Liver (tissue), 3 donors: ENCODE measurements at regions not wholly inside any gene's neighbourhood (a gene's known extent, or its start where the extent isn't known, plus 50 kb on each side); places are given as distances from the start of the nearest gene placed in this dataset.

Experiments
- ATF3 ChIP-seq: IDR thresholded peaks from 2 replicates; pipeline ENCODE4 v1.6.1; 2016; ENCODE audit warnings: antibody characterized with exemption
- CTCF ChIP-seq: fragments of 150-350 bp; IDR thresholded peaks from 2 replicates; pipeline ENCODE4 v1.5.1; 2017; ENCODE audit warnings: improper control_type of control experiment, low read depth, low read length; ENCODE audit not compliant: missing input control
- EGR1 ChIP-seq, 2 donors: IDR thresholded peaks; 2 replicates each; pipeline ENCODE4 v1.6.1; 2016 to 2018; ENCODE audit warnings: antibody characterized with exemption in 2 of 2, low read depth in 2 of 2
- FOXA2 ChIP-seq: IDR thresholded peaks from 2 replicates; pipeline ENCODE4 v1.6.1; 2016; ENCODE audit warnings: antibody characterized with exemption
- GABPA ChIP-seq, 2 donors: IDR thresholded peaks in 1 of 2; conservative IDR thresholded peaks in 1 of 2; 2 replicates each; pipeline ENCODE4 v1.6.1; 2016; ENCODE audit warnings: antibody characterized with exemption in 2 of 2, mild to moderate bottlenecking in 1 of 2, moderate library complexity in 1 of 2
- HNF4A ChIP-seq, 2 donors: conservative IDR thresholded peaks; 2 replicates each; pipeline ENCODE4 v1.6.1; 2016; ENCODE audit warnings: antibody characterized with exemption in 2 of 2, mild to moderate bottlenecking in 2 of 2
- HNF4G ChIP-seq: IDR thresholded peaks from 2 replicates; pipeline ENCODE4 v1.6.1; 2016; ENCODE audit warnings: antibody characterized with exemption
- JUND ChIP-seq, 2 donors: IDR thresholded peaks; 2 replicates each; pipeline ENCODE4 v1.6.1; 2016; ENCODE audit warnings: antibody characterized with exemption in 2 of 2
- MAX ChIP-seq: IDR thresholded peaks from 2 replicates; pipeline ENCODE4 v1.6.1; 2016; ENCODE audit warnings: antibody characterized with exemption
- RAD21 ChIP-seq, 2 donors: IDR thresholded peaks; 2 replicates each; pipeline ENCODE4 v1.6.1; 2016; ENCODE audit warnings: antibody characterized with exemption in 2 of 2, mild to moderate bottlenecking in 2 of 2
- RXRA ChIP-seq, 2 donors: IDR thresholded peaks; 2 replicates each; pipeline ENCODE4 v1.6.1; 2017 to 2018; ENCODE audit warnings: antibody characterized with exemption in 2 of 2, mild to moderate bottlenecking in 1 of 2
- SP1 ChIP-seq: IDR thresholded peaks from 2 replicates; pipeline ENCODE4 v1.6.1; 2018; ENCODE audit warnings: antibody characterized with exemption, mild to moderate bottlenecking
- ZBTB33 ChIP-seq: IDR thresholded peaks from 2 replicates; pipeline ENCODE4 v1.6.1; 2016; ENCODE audit warnings: antibody characterized with exemption
- donor health status: healthy.
- donor health status: healthy.

- TF ChIP-seq CTCF, result no peak
- no peak for TF ChIP-seq GABPA (IDR thresholded peaks at IDR 0.05 in 1 of 2, conservative IDR thresholded peaks at IDR 0.05 in 1 of 2)
- no peak for TF ChIP-seq JUND (IDR thresholded peaks at IDR 0.05)
- TF ChIP-seq ZBTB33, result no peak
- TF ChIP-seq MAX, result no peak
- no peak for TF ChIP-seq RXRA (IDR thresholded peaks at IDR 0.05)
- TF ChIP-seq RAD21 (IDR thresholded peaks at IDR 0.05), result no peak
- TF ChIP-seq HNF4G, result no peak
- TF ChIP-seq SP1, result no peak
- TF ChIP-seq FOXA2, result no peak
- TF ChIP-seq EGR1 (IDR thresholded peaks at IDR 0.05; ENCODE audit: low read depth in 2 of 2), result no peak
- TF ChIP-seq ATF3, result no peak
- no peak for TF ChIP-seq HNF4A (conservative IDR thresholded peaks at IDR 0.05)
Observed at GRCh38 chr4:65893957-65894755, 223.9 kb upstream of the EPHA5 start.
